Pulmonary artery endothelial cell (primary cell): ENCODE measurements at regions not wholly inside any gene's neighbourhood (a gene's known extent, or its start where the extent isn't known, plus 50 kb on each side); places are given as distances from the start of the nearest gene placed in this dataset.
"Not testable (repeated sequence)": the region's sequence is repeated elsewhere in the genome, so short reads cannot be mapped to it uniquely, and the experiment has no call there.

Experiments
- DNase-seq: peaks from one replicate; pipeline ENCODE4 v3.0.0-alpha.2; 2011; ENCODE audit warnings: low read depth, low spot score

- not testable (repeated sequence) for DNase-seq
These were observed 95.6 kb downstream of the GPX5 start for GRCh38 chr6:28621268-28621667.

- DNase-seq, result not testable (repeated sequence)
These were observed 97.6 kb downstream of the GPX5 start for GRCh38 chr6:28623242-28623641.

- not testable (repeated sequence) for DNase-seq
These were observed 100.7 kb downstream of the GPX5 start for GRCh38 chr6:28626386-28626785.

GRCh38 chr6:28632326-28632851 lies 106.7 kb downstream of the GPX5 start:
- DNase-seq, result no peak

GRCh38 chr6:28633445-28634215 lies 107.9 kb downstream of the GPX5 start:
- DNase-seq, result no peak

GRCh38 chr6:28634411-28634760 lies 108.7 kb downstream of the GPX5 start:
- DNase-seq, result no peak

- no peak for DNase-seq
These were observed 109.3 kb downstream of the GPX5 start for GRCh38 chr6:28634761-28635546.

GRCh38 chr6:28635547-28636158 lies 110.0 kb downstream of the GPX5 start:
- DNase-seq, result no peak

- DNase-seq, result no peak
These were observed 113.2 kb downstream of the GPX5 start for GRCh38 chr6:28638787-28639430.

GRCh38 chr6:28639445-28640290 lies 114.0 kb downstream of the GPX5 start:
- DNase-seq, result not testable (repeated sequence)

- DNase-seq, result no peak
These were observed 117.5 kb downstream of the GPX5 start for GRCh38 chr6:28643017-28643740.

GRCh38 chr6:28646650-28647049 lies 121.0 kb downstream of the GPX5 start:
- DNase-seq, result no peak

- peak; percentile 47 for DNase-seq
These were observed 122.6 kb downstream of the GPX5 start for GRCh38 chr6:28648035-28648877.

GRCh38 chr6:28648878-28649375 lies 123.2 kb downstream of the GPX5 start:
- no peak for DNase-seq

GRCh38 chr6:28651161-28651560 lies 125.5 kb downstream of the GPX5 start:
- DNase-seq, result no peak

GRCh38 chr6:28653876-28654275 lies 128.2 kb downstream of the GPX5 start:
- DNase-seq, result no peak

GRCh38 chr6:28655164-28655563 lies 129.5 kb downstream of the GPX5 start:
- DNase-seq, result no peak

- DNase-seq, result no peak
These were observed 131.0 kb downstream of the GPX5 start for GRCh38 chr6:28656715-28657114.

- no peak for DNase-seq
These were observed 131.7 kb downstream of the GPX5 start for GRCh38 chr6:28657381-28657768.
